OCI-LY1 (cell line): ENCODE measurements at regions not wholly inside any gene's neighbourhood (a gene's known extent, or its start where the extent isn't known, plus 50 kb on each side); places are given as distances from the start of the nearest gene placed in this dataset.

Source experiments
- EZH2 ChIP-seq: fragments of 200-600 bp; sonication (generic), shearing (Covaris generic); IDR thresholded peaks from 2 replicates; pipeline ENCODE4 v1.8.0; 2017; ENCODE audit warnings: borderline replicate concordance, mixed run types, mild to moderate bottlenecking, antibody characterized with exemption, low read length, moderate library complexity, mixed read lengths
- TF ChIP-seq, protein P1 (sequence below): fragments of 200-600 bp; sonication (generic), shearing (Covaris generic); IDR thresholded peaks from 2 replicates; pipeline ENCODE4 v1.5.1; 2017; ENCODE audit warnings: mild to moderate bottlenecking, antibody characterized with exemption, low read length, moderate library complexity, mixed read lengths

- TF ChIP-seq, protein P1, sequence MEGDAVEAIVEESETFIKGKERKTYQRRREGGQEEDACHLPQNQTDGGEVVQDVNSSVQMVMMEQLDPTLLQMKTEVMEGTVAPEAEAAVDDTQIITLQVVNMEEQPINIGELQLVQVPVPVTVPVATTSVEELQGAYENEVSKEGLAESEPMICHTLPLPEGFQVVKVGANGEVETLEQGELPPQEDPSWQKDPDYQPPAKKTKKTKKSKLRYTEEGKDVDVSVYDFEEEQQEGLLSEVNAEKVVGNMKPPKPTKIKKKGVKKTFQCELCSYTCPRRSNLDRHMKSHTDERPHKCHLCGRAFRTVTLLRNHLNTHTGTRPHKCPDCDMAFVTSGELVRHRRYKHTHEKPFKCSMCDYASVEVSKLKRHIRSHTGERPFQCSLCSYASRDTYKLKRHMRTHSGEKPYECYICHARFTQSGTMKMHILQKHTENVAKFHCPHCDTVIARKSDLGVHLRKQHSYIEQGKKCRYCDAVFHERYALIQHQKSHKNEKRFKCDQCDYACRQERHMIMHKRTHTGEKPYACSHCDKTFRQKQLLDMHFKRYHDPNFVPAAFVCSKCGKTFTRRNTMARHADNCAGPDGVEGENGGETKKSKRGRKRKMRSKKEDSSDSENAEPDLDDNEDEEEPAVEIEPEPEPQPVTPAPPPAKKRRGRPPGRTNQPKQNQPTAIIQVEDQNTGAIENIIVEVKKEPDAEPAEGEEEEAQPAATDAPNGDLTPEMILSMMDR = no peak
- no peak for TF ChIP-seq EZH2
Measured at GRCh38 chr2:19046986-19047780, 311.2 kb downstream of the OSR1 start.
